GM19438 (cell line): ENCODE measurements at regions not wholly inside any gene's neighbourhood (a gene's known extent, or its start where the extent isn't known, plus 50 kb on each side); places are given as distances from the start of the nearest gene placed in this dataset.

Source experiments
- ATAC-seq: cut with Tn5 transposase; IDR thresholded peaks from one replicate; pipeline ENCODE4 v1.9.1; 2021; ENCODE audit warnings: low read depth; ENCODE audit not compliant: unreplicated experiment

DNA sequence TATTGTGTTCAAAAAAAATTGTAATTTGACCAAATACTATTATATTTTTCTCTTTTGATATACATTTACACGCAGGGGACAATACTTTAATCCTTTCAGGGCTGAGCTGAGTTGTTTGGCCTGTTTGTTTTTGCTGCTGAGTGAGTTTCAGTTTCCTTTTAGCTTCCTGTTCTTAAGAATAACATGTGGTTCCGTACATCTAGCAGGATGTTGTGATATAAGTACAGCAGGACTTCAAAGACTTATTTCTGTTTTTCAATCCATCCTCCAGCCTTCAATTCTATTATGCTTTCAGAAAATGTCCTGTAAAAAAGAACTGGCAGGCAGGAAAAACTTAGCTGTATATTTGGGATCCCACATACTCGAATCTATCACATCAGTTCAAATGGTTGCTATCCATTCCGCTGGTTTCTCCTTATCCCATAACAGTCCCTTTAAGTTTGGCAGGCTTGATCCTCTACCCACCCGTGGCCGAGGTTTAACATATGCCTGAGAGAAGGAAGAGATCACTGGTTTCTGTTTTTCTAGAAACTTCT is 1037.3 kb upstream of the ACO1 start:
- peak; percentile 100 for ATAC-seq

DNA sequence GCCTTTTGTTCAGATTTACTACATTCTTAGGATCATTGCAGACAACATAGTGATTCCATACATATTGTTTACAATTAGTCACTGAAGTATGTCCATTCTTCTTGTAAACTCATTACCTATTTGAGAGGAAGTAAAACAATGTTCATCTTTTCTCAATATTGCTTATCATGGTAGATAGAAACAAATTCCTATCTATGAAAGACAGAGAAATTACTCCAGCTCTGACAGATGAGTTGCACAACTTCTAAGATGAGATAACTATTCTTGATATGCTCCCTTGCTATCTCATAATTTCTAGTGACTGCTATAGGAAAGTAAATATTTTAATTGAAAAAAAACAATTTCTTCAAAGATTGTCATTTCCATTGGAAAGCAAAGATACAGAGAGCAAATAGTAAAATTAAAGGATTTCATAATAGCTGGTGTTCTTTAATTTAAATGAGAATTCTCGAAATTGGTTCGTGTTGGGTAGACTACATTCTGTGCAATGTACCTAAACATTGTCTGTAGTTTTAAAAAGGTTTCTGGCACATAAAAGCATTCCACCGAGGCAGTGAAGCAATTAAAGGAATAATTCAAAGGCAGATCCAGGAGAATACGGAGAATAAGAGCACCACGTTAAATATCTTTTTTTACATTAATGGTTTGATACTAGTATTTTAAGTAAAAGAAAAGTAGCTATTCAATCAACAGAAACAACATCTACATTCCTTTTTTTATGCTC is 1029.1 kb upstream of the ACO1 start:
- ATAC-seq, result no peak

DNA sequence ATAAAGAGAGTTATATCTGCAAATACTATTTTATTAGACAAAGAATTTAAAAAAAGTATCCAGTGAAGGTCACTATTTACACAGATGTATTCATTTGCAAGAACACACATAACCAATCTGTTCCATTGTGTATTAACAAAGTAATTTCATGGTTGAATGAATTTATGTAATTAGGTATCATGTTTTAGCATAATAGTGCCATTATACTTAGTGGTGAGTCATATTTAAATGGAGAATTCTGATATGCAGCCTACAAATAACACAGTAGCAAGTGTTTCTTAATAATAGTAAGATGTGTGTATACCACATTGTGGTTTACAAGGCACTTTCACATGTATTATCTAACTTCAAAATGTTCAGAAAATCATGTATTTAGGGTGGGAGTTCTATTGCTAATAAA is 1028.5 kb upstream of the ACO1 start:
- no peak for ATAC-seq

DNA sequence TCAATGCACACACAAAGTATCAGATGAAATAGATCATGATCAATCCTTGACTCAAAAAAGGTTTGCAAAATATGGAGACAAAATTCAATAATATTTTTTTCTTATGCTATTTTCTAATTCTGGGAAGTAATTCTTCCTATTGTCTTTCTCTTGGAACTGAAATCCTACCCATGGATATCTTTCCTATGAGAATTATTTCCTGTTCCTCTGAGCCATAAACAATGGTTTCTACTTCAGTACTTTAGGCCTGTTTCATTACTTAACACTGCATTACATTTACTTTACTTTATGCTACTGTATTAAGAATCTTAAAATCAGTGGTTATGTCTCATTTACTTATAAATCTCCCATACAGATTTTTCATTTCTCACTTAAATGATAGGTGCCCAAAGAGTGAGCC is 1025.4 kb upstream of the ACO1 start:
- ATAC-seq, result no peak

DNA sequence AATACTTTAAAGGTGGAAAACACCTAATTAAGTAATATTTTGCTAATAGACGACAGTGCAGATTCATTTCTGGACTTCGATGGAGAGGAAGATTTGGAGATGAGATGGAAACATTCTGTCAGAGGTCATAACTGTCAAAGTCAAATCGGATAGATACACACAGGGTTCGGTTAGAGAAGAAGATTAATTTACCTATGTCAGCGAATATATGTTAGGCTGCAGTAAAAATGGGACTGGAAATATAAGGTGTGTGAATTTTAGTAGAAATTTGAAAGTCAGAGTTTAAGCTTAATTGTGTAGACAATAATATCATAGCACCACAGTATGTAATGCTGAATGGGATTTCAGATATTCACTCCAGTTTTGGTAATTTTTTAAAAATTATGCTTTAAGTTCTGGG is 1020.3 kb upstream of the ACO1 start:
- no peak for ATAC-seq

DNA sequence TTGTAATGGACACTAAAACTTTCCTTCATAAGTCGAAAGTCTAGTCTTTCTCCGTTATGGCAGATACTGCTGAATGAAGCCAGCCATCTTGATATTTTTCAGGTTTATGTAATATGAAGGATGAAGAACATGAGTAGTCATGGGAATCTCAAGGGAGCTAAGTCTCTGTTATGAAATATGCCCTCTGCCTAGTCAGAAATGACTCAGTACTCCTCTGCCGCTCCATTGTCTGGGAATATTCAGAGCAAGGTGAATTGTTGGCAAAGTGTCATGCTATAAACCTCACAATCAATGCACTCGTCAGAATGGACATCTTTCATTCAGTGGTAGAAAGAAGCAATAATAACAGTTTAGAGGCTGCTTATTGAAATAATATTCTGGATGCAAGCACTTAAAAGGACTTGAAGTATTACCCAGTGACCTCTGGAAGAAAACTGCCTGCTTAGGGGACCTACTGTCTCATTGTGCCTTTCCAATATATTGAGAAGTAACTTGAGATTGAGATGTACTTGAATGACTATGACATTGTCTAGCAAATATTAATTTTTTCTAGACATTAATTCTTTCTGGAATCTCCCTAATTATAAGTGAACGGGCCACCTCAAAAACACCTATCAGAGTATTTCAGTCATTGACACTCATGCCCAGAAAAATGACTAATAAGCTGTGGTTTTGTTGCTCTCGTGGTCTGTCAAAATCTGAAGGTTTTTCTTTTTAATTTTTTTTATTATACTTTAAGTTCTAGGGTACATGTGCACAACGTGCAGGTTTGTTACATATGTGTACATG is 1011.5 kb upstream of the ACO1 start:
- no peak for ATAC-seq

DNA sequence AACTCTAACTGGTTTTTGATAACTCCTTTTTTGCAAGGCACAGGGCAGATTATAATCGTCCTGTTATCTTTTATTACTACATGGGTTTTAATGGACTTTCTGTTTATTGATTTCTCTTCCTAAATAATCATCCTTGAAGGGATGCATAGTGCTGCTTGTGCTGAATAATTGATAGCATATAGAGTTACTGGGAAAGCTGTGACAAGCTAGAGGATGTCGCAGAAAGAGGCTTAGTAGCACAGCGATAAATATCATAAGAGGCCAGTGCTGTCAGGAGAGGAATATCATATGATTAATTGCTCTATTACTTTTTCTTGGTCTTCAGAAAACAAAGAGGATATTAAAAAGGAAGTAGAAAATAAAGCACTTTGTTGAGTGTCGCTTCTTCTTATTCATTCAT is 1007.1 kb upstream of the ACO1 start:
- ATAC-seq, result no peak

DNA sequence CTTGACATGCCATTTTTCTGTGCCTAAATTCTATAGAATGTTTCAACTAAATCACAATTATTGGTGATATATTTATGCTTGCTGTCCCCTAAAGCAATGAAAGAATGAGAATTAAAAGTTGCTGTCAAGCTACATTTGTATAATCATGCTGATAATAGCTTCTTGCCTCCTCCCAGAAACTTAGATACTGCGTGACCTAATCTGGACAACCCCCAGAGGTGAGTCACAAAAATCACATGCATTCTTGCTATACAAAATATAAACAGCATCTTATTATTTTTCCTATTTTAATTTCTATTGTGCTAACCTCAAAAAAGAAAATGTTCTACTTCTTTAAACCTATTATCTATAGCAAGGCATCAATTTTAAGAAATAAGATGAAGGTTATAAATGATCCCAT is 995.8 kb upstream of the ACO1 start:
- ATAC-seq, result no peak

DNA sequence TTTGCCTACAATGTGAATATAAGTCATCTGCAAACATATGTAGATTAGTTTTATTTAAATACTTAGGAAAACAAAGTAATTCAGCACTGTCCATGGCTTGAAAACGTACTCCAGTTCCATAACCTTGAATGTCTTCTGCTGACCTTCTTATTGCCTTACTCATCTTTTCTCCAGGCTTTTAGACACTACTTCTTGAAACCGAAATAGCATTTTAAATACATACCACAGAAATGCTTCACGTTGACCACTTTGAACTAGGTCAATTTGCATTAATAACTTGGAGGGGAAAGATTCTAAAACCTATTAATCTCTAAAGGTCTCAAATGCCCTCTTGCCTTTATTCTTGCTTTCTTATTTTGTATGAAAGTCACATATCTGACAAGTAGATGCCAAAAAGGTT is 995.4 kb upstream of the ACO1 start:
- no peak for ATAC-seq

DNA sequence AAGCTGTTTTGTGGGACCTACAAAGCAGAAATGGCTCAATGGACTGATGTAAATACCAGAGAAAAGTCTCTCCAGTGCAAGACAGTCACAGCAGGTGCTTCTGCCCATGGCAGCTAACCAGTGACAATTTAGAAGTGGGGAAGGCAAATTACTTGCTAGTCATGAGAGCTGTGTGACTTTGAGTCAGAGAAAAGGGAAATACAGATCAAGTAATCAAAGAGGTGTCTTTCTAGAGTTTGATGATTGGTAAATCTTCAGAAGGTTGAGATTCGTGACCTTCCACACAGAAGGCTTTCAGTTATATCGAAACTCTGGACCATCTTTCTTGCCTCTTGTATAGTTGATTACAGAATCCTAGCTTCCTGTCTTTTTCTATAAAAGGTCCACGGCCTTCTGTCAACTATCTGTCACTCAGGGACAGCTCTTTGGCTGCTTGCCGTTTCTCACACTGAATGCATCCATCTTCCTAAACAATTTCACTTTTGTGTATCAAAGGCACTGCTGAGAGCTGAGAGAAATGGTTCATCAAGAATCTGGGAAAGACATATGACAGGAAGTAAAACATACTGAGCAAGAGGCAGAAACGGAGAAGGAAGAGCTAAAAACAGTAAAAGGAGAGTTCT is 993.9 kb upstream of the ACO1 start:
- ATAC-seq, result peak; percentile 54

DNA sequence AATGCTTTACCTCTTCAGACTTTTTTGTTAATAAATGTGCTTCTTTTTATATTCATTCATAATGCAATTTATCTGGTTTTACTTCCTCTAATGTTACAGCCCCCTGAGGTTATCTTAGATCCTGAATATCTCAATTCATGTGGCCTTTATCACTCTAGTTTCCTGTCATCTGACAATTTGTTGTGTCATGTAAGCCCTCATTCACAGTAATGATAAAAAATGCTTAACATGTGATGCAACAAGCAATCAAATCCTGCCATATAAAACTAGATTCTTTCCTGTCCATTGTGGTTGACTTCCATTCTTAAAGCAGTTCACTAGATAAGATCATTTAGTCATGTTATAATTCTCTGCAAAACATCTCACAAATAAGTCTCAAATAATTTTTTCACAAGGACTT is 991.2 kb upstream of the ACO1 start:
- no peak for ATAC-seq

DNA sequence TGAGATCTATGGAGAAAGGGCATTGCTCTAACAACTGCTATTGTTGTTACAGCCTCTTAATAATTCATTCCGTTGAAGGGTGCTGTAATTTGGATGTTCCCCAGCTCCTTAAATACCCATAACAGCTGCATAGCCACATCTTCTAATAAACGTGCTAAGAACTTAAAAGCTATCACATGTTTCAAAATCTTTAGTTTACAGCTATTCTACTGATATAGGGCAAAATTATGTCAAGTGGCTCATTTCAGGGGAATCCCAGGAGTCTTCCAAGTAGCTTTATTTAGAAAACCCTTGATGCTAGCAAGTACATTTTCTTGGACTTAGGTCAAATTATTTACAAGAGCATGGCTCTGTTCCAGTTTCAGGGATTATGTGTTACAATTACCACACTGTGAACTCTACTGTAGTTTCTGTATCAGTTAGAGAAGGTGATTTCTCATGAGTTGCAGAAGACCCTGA is 990.4 kb upstream of the ACO1 start:
- no peak for ATAC-seq

DNA sequence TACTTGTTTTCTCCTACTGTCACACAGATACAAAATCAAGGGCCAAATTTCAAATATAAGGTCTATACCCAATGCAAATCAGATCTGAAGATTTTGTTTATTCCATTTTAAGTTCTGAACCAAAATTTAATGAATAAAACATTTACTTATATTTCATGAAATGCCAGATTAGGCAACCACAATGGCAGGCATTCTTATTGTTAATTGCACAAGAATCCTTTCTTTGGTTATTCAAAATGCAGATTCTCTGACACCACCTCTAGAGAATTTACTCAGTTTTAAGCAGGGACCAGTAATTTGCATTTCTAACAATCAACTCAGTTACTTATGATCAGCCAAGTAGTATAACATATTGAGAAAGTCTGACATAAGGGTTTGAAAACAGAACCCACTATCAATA is 972.4 kb upstream of the ACO1 start:
- no peak for ATAC-seq

DNA sequence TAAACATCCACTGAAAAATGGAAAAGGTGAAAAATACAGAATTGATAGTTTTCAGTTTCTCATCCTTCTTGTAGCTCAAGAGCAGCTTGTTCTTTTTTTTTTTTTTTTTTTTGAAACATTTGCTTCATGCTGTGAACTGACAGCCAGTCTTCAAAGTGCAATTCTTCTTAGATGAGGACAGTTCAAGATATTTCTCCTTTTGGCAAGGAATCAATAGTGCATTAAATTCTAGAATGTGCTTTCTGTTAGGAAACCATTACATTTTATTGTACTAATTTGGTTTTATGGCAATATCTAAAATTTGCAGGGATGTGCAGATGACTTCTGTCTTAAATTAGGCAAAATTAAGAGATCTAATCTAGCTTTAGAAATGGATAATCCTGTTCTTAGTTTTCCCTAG is 969.3 kb upstream of the ACO1 start:
- no peak for ATAC-seq

DNA sequence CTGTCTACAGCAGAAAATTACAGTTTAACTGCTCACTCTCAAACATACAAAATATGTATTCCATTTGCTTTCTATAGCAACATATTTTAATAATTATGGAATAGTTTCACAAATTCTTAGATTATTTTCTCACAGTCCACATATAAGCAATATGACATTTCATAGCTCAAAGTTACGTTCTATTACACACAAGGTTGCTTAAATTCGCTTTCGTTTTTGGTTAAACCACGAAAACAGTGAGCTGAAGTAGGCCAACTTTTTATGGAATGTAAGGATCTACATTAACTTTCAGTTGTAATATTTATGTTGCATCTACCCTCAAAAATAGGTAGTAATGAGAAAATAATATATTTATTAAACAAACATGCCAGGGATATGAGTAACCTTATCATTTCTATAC is 966.0 kb upstream of the ACO1 start:
- no peak for ATAC-seq

DNA sequence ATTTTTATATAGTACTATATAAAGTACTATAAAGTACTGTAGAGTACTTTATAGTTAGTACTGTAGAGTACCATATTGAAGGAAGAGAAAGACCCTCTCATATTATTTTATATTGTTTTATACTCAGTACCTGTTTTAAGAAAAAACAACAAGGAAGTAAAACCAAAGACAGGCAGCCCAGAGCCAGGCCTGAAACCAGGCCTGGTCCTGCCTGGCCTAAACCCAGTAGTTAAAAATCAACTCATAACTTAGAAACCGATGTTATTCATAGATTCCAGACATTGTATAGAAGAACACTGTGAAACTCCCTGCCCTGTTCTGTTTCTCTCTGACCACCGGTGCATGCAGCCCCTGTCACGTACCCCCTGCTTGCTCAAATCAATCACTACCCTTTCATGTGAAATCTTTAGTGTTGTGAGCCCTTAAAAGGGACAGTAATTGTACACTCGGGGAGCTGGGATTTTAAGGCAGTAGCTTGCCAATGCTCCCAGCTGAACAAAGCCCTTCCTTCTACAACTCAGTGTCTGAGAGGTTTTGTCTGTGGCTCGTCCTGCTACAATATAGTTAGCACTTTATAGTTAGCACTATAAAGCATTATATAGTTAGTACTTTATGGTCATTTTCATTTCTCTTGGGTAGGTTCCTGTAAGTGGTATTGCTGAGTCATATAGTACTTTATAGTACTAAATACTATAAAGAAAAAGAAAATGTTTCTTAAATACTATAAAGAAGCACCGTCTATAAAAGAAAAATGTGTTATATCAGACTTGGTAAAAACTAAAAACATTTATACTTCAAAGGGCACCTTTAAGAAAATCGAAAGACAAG is 940.6 kb upstream of the ACO1 start:
- ATAC-seq, result peak; percentile 82

DNA sequence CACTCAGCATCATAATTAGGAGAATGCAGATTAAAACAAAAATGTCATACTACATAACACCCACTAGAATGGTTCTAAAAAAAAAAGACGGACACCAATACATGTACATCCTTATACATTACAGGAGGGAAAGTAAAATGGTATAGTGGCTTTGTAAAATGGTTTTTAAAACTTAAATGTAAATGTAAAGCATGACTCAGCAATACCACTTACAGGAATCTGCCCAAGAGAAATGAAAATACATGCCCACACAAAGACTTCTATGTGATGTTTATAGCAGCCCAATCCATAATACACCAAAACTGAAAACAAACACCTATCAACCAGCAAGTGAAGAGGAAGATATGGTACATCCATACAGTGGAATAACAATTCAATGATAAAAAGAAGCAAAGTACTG is 939.1 kb upstream of the ACO1 start:
- ATAC-seq, result no peak

DNA sequence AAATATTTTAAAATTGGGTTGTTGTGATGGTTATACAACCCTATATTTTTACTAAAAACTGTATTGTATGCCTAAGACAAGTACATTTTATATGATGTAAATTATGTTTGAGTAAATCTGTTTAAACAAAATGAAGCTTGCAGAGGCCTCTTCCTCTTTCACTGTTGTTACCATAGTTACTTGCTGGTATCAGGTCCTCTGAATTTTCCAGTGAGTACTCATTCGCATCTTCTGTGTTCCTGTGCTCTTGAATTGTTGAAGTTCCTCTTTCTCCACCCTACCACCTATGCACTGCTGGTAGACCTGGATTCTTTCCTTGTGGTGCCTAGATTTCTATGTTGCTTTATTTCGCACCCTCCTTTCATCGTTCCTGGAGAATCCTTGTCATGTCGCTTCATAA is 938.5 kb upstream of the ACO1 start:
- ATAC-seq, result no peak

DNA sequence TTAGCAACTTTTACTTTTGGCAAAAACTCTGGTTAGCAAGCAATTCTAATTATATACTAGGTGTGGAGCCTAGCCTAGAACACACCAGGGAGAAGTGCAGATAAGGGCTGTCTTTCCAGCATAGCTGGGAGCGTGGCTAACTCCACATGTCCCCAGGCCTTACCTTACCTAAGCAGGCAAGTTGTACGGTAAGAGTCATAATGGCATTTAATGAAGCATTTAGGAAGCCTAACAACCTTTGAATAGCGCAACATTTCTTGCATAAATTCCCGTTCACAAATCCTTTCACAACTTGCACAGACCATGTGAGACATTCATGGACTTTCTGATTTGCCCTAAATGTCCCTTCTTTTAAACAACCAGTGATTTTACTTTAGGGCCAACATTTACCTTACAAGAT is 917.4 kb upstream of the ACO1 start:
- no peak for ATAC-seq

DNA sequence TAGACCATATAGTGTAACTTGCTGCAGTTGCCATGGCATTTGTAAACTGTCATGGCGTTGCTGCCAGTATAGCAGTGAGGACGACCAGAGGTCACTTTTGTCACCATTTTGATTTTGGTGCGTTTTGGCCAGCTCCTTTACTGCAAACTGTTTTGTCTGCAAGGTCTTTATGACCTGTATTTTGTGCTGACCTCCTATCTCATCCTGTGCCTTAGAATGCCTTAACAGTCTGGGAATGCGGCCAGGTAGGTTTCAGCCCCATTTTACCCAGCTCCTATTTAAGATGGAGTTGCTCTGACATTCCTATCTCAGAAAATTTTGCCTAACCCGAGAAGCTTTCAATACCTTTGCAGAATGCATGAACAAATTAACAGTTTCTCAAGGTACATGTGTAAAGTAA is 914.4 kb upstream of the ACO1 start:
- ATAC-seq, result no peak

DNA sequence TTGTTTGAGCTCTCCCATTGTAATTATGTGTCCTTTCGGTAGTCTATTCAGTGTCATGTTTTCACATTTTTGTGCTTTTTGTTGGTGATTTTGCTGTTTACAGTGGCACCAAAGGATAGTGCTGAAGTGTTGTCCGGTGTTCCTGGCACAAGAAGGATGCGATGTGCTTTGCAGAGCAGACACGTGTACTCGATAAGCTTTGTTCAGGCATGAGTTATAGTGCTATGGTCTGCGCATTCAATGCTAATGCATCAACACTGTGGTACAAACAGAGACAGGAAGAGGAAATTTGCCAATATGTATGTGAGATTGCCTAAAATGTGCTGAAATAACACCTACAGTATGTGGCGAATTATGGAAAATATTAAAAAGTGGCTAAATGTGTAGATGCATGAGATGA is 913.4 kb upstream of the ACO1 start:
- no peak for ATAC-seq
